GM10266 (cell line): ENCODE measurements at regions not wholly inside any gene's neighbourhood (a gene's known extent, or its start where the extent isn't known, plus 50 kb on each side); places are given as distances from the start of the nearest gene placed in this dataset.
A peak's percentile ranks its signal among the peaks of the same experiment; 100 is the strongest.

Experiments used
- DNase-seq: peaks from one replicate; pipeline ENCODE4 v3.0.0; 2012; ENCODE audit errors: extremely low spot score
- CTCF ChIP-seq: IDR thresholded peaks from 2 replicates; pipeline ENCODE4 v1.5.1; 2012; ENCODE audit warnings: mild to moderate bottlenecking, low read depth; ENCODE audit not compliant: control insufficient read depth, insufficient read depth; ENCODE audit errors: missing control alignments

- DNase-seq, result no peak
- peak; percentile 12 for TF ChIP-seq CTCF
Measured at GRCh38 chr5:4700069-4700468, 440.1 kb upstream of the ADAMTS16 start.

- DNase-seq, result no peak
- TF ChIP-seq CTCF, result no peak
Measured at GRCh38 chr5:4700871-4701270, 439.3 kb upstream of the ADAMTS16 start.

- TF ChIP-seq CTCF, result no peak
- DNase-seq, result no peak
Measured at GRCh38 chr5:4703931-4704458, 436.1 kb upstream of the ADAMTS16 start.

GRCh38 chr5:4704951-4705350 is 435.2 kb upstream of the ADAMTS16 start:
- TF ChIP-seq CTCF, result no peak
- DNase-seq, result no peak

GRCh38 chr5:4716781-4717180 is 423.3 kb upstream of the ADAMTS16 start:
- no peak for TF ChIP-seq CTCF
- DNase-seq, result no peak

- TF ChIP-seq CTCF, result no peak
- DNase-seq, result no peak
Measured at GRCh38 chr5:4717446-4717845, 422.7 kb upstream of the ADAMTS16 start.

GRCh38 chr5:4720831-4721230 is 419.3 kb upstream of the ADAMTS16 start:
- DNase-seq, result no peak
- no peak for TF ChIP-seq CTCF
